Stomach (tissue), 8 donors: ENCODE measurements at regions not wholly inside any gene's neighbourhood (a gene's known extent, or its start where the extent isn't known, plus 50 kb on each side); places are given as distances from the start of the nearest gene placed in this dataset.

Source experiments
- DNase-seq, 2 donors: peaks; one replicate each; pipeline versions ENCODE4 v3.0.0 to v3.0.0-alpha.2; 2013 to 2019
- H3K27ac ChIP-seq, 5 donors: fragments of 200-600 bp in 4 of 5; sonication (generic) in 4 of 5; one replicate each; pipeline ENCODE4 v1.5.1; 2013 to 2019; ENCODE audit warnings: mild to moderate bottlenecking in 1 of 5, moderate library complexity in 1 of 5
- H3K27me3 ChIP-seq, 3 donors: fragments of 200-600 bp; sonication (generic); one replicate each; pipeline ENCODE4 v1.5.1; 2017 to 2019; ENCODE audit warnings: mixed run types in 1 of 3
- H3K36me3 ChIP-seq, 4 donors: fragments of 200-600 bp; sonication (generic); 1 replicate in 3 of 4; 2 replicates in 1 of 4; pipeline ENCODE4 v1.5.1; 2016 to 2019
- H3K4me1 ChIP-seq, 4 donors: fragments of 200-600 bp; sonication (generic); one replicate each; pipeline ENCODE4 v1.5.1; 2016 to 2019
- H3K4me3 ChIP-seq, 4 donors: fragments of 200-600 bp; sonication (generic) in 3 of 4; one replicate each; pipeline ENCODE4 v1.5.1; 2016 to 2019; ENCODE audit warnings: mild to moderate bottlenecking in 1 of 4
- H3K9me3 ChIP-seq, 4 donors: fragments of 200-600 bp; sonication (generic); one replicate each; pipeline ENCODE4 v1.5.1; 2016 to 2019
- EP300 ChIP-seq: sonication (generic); formaldehyde crosslinking; IDR thresholded peaks from one replicate; pipeline ENCODE4 v1.6.1; 2017; ENCODE audit warnings: antibody characterized with exemption
- POLR2A ChIP-seq, 4 donors: fragments of 450-650 bp; IDR thresholded peaks; one replicate each; pipeline ENCODE4 v1.6.1; 2016; ENCODE audit warnings: antibody characterized with exemption in 4 of 4, control low read depth in 2 of 4, mild to moderate bottlenecking in 1 of 4, moderate library complexity in 1 of 4
- POLR2AphosphoS5 ChIP-seq, 3 donors: sonication (generic); formaldehyde crosslinking; IDR thresholded peaks; one replicate each; pipeline ENCODE4 v1.6.1; 2016; ENCODE audit warnings: antibody characterized with exemption in 3 of 3
- WGBS, 5 donors: extraction: QIAGEN DNeasy Blood & Tissue Kit in 3 of 5; methylation state at CpG; one replicate each; pipeline versions ENCODE4 v1.1.5 to v1.1.7; 2013 to 2018; 5-methylcytosine and 5-hydroxymethylcytosine counted together
- intact Hi-C: fragments of 100-400 bp; cut with DNase I; formaldehyde crosslinking; loops from one replicate; pipeline ENCODE4 v1.15.1; 2023; ENCODE audit warnings: low total_unique reads
- TF ChIP-seq, protein P1 (sequence below), 7 experiments: fragments of 450-650 bp in 4 of 7; fragments of 200-600 bp in 3 of 7; sonication (generic) in 3 of 7; IDR thresholded peaks; one replicate each; pipeline ENCODE4 v1.5.1; 2016 to 2019; ENCODE audit warnings: antibody characterized with exemption in 7 of 7, control low read depth in 2 of 7, mild to moderate bottlenecking in 1 of 7
- donor health status: healthy with polysubstance abuse.
- donor health status: Bipolar disorder and iron deficiency.
- donor health status: healthy.

DNA sequence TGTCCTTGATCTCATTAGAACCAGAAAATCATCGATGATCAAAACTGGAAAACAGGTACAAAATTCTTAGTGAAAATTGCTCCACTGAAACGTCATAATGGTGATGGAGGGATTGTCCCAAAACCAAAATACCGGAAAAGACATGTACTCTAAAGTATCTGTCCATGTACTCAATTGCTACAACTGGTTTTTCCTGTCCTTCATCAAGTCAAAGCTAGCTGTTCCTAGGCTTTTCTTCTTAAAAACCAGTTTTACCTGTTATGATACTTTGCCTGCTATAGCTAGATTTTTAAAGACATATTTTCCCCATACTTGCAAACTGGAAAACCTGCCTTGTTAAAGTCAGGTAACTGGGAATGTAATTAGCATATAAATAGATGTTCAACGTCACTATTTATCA lies 50.5 kb upstream of the LRRC1 start:
- Histone ChIP-seq H3K4me3 (no peak overlapping the region), H3K36me3 (no peaks in the 10 kb centered on the region), H3K27ac (no peak overlapping the region), H3K9me3 (no peaks in the 10 kb centered on the region), H3K4me1 (no peaks in the 10 kb centered on the region), H3K27me3 (no peaks in the 10 kb centered on the region)
- DNase-seq = peak in 1 of 2 donors; percentile 66
- 51 to 71% (median 60%) methylated on average over 4 of the region's 4 CpGs for WGBS, 5 donors
- TF ChIP-seq POLR2A (IDR thresholded peaks at IDR 0.05) = no peak
- TF ChIP-seq, protein P1, sequence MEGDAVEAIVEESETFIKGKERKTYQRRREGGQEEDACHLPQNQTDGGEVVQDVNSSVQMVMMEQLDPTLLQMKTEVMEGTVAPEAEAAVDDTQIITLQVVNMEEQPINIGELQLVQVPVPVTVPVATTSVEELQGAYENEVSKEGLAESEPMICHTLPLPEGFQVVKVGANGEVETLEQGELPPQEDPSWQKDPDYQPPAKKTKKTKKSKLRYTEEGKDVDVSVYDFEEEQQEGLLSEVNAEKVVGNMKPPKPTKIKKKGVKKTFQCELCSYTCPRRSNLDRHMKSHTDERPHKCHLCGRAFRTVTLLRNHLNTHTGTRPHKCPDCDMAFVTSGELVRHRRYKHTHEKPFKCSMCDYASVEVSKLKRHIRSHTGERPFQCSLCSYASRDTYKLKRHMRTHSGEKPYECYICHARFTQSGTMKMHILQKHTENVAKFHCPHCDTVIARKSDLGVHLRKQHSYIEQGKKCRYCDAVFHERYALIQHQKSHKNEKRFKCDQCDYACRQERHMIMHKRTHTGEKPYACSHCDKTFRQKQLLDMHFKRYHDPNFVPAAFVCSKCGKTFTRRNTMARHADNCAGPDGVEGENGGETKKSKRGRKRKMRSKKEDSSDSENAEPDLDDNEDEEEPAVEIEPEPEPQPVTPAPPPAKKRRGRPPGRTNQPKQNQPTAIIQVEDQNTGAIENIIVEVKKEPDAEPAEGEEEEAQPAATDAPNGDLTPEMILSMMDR (IDR thresholded peaks at IDR 0.05) = no peak
- no peak for TF ChIP-seq EP300
- intact Hi-C loops = no loop called here

DNA sequence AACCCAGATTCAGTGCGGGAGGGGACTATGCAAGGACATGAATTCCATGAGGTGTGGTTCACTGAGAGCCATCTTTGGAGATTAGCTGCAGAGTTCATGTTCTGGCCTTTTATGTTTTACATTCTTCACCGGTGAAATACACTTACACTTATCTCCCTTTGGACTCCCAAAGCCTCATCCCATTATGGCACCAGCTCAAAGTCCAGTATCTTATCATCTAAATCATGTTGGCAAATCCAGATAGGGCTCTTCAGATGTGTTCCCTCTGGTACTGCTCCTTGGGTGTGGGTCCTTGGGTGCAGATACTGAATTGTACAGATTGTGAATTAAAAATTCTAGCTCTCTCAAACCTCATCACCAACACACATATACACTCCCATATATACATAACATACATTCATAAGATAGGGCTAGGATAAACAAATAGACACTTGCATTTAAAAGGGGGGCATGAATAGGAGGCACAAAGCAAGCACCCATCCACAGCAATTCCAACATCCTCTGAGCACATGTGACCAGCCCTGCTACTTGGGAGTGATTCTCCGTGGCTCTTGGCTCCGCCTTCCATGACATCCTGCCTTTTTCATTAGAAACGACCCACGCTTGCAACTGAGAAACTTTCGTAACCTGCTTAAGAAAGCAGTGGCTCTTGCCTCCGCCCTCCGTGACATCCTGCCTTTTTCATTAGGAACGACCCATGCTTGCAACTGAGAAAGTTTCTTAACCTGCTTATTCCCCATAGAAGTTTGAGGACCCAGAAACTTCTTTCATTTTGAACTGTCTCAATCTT lies 53.6 kb upstream of the LRRC1 start:
- Histone ChIP-seq H3K36me3 (no peaks in the 10 kb centered on the region), H3K27me3 (no peaks in the 10 kb centered on the region), H3K4me1 (no peaks in the 10 kb centered on the region), H3K9me3 (no peaks in the 10 kb centered on the region), H3K4me3 (no peak overlapping the region), H3K27ac (no peak overlapping the region)
- intact Hi-C loops = no loop called here
- no peak for DNase-seq
- TF ChIP-seq POLR2A (IDR thresholded peaks at IDR 0.05) = no peak
- TF ChIP-seq EP300 = no peak
- TF ChIP-seq, protein P1 (IDR thresholded peaks at IDR 0.05) = no peak
- TF ChIP-seq POLR2AphosphoS5 (IDR thresholded peaks at IDR 0.05) = no peak
- 71 to 76% (median 72%) methylated on average over 10 of the region's 10 CpGs for WGBS, 5 donors

DNA sequence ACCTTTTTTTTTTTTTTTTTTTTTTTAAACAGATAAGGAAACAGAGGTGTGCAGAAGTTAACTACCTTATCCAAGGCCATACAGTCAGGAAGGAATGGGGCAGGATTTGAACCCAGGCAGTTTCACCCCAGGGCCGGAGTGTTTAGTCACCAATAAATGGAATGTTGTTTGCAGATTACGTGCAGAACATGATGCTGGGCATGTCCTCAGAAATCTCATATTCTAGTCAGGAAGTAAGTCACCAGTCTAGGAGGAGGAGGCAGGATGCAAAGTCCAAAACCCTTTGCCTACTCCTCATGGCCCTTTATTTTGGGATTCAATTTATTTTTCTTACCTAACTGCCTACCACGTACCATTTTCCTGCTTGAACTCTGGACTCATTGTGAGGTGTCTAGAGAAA lies 57.1 kb upstream of the LRRC1 start:
- H3K27ac ChIP-seq = no peak overlapping the region
- H3K36me3 ChIP-seq = no peaks in the 10 kb centered on the region
- H3K27me3 ChIP-seq = no peaks in the 10 kb centered on the region
- H3K4me3 ChIP-seq = no peak overlapping the region
- no peaks in the 10 kb centered on the region for H3K9me3 ChIP-seq
- WGBS, 5 donors = 70 to 92% (median 77%) methylated on average over 3 of the region's 3 CpGs
- no peak for TF ChIP-seq POLR2A (IDR thresholded peaks at IDR 0.05)
- TF ChIP-seq, protein P1 (IDR thresholded peaks at IDR 0.05) = no peak
- no peak for TF ChIP-seq EP300
- TF ChIP-seq POLR2AphosphoS5 (IDR thresholded peaks at IDR 0.05) = no peak
- DNase-seq = no peak
- peaks cover 0 to 6% (median 0%) of the 10 kb centered on the region in 4 donors for H3K4me1 ChIP-seq
- intact Hi-C loops = no loop called here

DNA sequence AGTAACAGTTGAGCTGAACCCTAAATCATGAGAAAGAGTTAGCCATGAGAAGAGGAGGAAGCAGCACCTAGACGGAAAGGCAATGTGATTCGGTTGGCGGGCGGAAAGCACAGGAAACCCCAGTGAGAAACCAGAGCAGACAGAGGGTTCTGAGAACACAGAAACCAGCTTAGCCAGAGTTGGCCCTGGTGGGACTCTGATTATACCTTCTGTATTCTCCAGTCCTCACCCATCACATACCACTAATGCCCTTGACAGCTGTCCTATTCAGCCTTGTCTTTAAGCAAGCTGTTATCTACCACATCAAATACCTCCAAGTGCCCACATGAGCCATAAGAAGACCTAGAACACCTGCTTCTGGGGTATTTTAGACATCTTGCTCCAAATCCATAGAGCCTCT lies 58.9 kb upstream of the LRRC1 start:
- WGBS, 5 donors = 60 to 83% (median 73%) methylated on average over 4 of the region's 4 CpGs
- TF ChIP-seq POLR2A (IDR thresholded peaks at IDR 0.05) (no peak), POLR2AphosphoS5 (IDR thresholded peaks at IDR 0.05) (no peak), EP300 (no peak)
- TF ChIP-seq, protein P1 (IDR thresholded peaks at IDR 0.05) = no peak
- intact Hi-C loops = no loop called here

More for the DNA sequence above, 58.9 kb upstream of the LRRC1 start:
- H3K4me3 ChIP-seq = no peak overlapping the region
- DNase-seq = no peak
- peaks cover 0 to 6% (median 0%) of the 10 kb centered on the region in 4 donors for H3K4me1 ChIP-seq
- no peaks in the 10 kb centered on the region for H3K36me3 ChIP-seq
- no peaks in the 10 kb centered on the region for H3K27me3 ChIP-seq
- H3K27ac ChIP-seq = no peak overlapping the region
- no peaks in the 10 kb centered on the region for H3K9me3 ChIP-seq
